HepG2 (cell line): ENCODE measurements at regions not wholly inside any gene's neighbourhood (a gene's known extent, or its start where the extent isn't known, plus 50 kb on each side); places are given as distances from the start of the nearest gene placed in this dataset.
A peak's percentile ranks its signal among the peaks of the same experiment; 100 is the strongest.

Experiments
- FOXP1 ChIP-seq, 2 experiments: fragments of 450-650 bp in 1 of 2; IDR thresholded peaks; 2 replicates each; pipeline ENCODE4 v1.6.1; 2017 to 2018; ENCODE audit warnings: antibody characterized with exemption in 1 of 2
- IRF1 ChIP-seq: sonication (generic); formaldehyde crosslinking; IDR thresholded peaks from 2 replicates; pipeline ENCODE4 v1.4.0; 2020; ENCODE audit warnings: low read depth, mild to moderate bottlenecking, missing genetic modification reagents
- KLF15 ChIP-seq: sonication (generic); formaldehyde crosslinking; IDR thresholded peaks from 2 replicates; pipeline ENCODE4 v1.8.1; 2023; ENCODE audit warnings: borderline replicate concordance, mild to moderate bottlenecking, inconsistent platforms, missing genetic modification reagents, mixed read lengths
- ZGPAT ChIP-seq: IDR thresholded peaks from 2 replicates; pipeline ENCODE4 v1.6.1; 2016; ENCODE audit warnings: mild to moderate bottlenecking
- ZNF138 ChIP-seq: sonication (generic); formaldehyde crosslinking; IDR thresholded peaks from 2 replicates; pipeline ENCODE4 v1.5.0; 2020; ENCODE audit warnings: mild to moderate bottlenecking, low read depth, missing genetic modification reagents
- ZNF407 ChIP-seq: sonication (generic); formaldehyde crosslinking; IDR thresholded peaks from one replicate; pipeline ENCODE4 v1.5.1; 2020; ENCODE audit warnings: mild to moderate bottlenecking, missing genetic modification reagents; ENCODE audit errors: not compliant biosample characterization
- ZNF660 ChIP-seq: sonication (generic); formaldehyde crosslinking; IDR thresholded peaks from 2 replicates; pipeline ENCODE4 v1.5.1; 2020; ENCODE audit warnings: mild to moderate bottlenecking, low read depth, missing genetic modification reagents, borderline replicate concordance
- TF ChIP-seq, protein P1 (sequence below): sonication (generic); formaldehyde crosslinking; IDR thresholded peaks from 2 replicates; pipeline ENCODE4 v1.5.1; 2020; ENCODE audit warnings: mild to moderate bottlenecking, missing genetic modification reagents, borderline replicate concordance

DNA sequence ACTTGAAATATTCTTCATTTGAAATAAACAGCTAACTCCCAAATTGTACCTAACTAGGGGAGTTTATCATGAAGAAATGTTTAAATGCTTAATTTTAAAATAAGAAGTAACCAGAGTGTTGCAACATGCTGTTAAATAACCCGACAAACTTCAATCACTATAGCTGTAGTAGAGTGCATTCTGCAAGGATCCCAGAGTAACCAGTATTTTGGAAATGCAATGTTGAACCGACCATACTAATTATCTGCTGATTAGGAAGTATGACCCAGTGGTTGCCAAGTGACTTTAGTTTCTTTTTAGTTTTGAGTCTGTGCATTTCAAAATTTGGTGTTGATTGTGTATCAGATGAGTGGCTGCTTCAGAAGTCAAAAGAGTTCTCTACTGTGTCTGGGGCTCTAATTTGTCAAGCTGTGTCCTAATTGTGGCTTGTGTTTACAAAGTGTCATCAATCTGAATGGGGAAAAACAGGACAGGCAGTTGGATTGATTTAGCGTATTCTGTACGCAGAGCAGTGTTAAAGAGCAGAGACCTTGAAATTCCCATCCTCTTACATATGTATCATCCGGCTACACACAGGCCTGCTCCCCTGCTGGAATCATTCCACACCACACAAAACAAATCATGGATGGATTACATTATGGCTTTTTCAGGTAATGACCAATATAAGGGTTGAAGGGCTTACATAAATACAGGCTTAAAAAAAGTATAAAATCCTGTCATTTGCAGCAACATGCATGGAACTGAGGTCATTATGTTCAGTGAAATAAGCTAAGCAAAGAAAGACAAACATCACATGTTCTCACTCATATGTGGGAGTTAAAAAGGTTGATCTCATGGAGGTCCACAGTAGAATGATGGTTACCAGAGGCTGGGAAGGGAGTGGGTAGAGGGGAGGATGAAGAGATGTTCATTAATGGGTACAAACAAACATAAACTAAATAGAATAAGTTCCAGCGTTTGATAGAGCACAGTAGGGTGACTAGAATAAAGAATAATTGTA, 351.5 kb downstream of the KLF12 start (continued):
- no peak for TF ChIP-seq ZGPAT
- no peak for TF ChIP-seq KLF15 (CRISPR knock-in tag)
- no peak for TF ChIP-seq ZNF660 (CRISPR knock-in tag)
- TF ChIP-seq FOXP1 (IDR thresholded peaks at IDR 0.05) = no peak
- peak; percentile 69 for TF ChIP-seq FOXP1 (CRISPR knock-in tag; IDR thresholded peaks at IDR 0.05)
- TF ChIP-seq ZNF407 (CRISPR knock-in tag) = no peak
- TF ChIP-seq ZNF138 (CRISPR knock-in tag) = no peak
- TF ChIP-seq, protein P1, sequence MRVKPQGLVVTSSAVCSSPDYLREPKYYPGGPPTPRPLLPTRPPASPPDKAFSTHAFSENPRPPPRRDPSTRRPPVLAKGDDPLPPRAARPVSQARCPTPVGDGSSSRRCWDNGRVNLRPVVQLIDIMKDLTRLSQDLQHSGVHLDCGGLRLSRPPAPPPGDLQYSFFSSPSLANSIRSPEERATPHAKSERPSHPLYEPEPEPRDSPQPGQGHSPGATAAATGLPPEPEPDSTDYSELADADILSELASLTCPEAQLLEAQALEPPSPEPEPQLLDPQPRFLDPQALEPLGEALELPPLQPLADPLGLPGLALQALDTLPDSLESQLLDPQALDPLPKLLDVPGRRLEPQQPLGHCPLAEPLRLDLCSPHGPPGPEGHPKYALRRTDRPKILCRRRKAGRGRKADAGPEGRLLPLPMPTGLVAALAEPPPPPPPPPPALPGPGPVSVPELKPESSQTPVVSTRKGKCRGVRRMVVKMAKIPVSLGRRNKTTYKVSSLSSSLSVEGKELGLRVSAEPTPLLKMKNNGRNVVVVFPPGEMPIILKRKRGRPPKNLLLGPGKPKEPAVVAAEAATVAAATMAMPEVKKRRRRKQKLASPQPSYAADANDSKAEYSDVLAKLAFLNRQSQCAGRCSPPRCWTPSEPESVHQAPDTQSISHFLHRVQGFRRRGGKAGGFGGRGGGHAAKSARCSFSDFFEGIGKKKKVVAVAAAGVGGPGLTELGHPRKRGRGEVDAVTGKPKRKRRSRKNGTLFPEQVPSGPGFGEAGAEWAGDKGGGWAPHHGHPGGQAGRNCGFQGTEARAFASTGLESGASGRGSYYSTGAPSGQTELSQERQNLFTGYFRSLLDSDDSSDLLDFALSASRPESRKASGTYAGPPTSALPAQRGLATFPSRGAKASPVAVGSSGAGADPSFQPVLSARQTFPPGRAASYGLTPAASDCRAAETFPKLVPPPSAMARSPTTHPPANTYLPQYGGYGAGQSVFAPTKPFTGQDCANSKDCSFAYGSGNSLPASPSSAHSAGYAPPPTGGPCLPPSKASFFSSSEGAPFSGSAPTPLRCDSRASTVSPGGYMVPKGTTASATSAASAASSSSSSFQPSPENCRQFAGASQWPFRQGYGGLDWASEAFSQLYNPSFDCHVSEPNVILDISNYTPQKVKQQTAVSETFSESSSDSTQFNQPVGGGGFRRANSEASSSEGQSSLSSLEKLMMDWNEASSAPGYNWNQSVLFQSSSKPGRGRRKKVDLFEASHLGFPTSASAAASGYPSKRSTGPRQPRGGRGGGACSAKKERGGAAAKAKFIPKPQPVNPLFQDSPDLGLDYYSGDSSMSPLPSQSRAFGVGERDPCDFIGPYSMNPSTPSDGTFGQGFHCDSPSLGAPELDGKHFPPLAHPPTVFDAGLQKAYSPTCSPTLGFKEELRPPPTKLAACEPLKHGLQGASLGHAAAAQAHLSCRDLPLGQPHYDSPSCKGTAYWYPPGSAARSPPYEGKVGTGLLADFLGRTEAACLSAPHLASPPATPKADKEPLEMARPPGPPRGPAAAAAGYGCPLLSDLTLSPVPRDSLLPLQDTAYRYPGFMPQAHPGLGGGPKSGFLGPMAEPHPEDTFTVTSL (CRISPR knock-in tag) = peak; percentile 51; the same call in 1 of the 2 replicates
- TF ChIP-seq IRF1 (CRISPR knock-in tag) = no peak
